Hepatic stellate cell (primary cell): ENCODE measurements at regions not wholly inside any gene's neighbourhood (a gene's known extent, or its start where the extent isn't known, plus 50 kb on each side); places are given as distances from the start of the nearest gene placed in this dataset.

Experiments used
- DNase-seq: peaks from one replicate; pipeline ENCODE4 v3.0.0; 2011; ENCODE audit warnings: low spot score

DNA sequence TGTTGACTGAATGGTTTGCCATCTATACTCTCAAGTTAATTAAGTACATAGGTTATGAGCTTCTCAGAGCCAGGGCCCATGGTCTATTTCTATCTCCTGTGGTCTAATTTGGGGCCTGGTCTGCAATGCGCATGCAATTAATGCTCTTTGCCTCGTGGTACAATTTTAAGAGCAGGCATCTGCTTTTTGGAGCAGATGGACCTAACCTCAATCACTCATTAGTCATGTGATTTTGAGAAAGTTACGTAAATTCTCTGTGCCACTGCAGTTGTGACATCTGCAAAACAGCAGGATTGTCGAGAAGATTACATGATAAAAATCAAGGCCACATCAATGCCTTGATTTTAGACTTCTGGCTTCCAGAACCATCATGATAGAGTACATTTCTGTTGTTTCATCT, 543.7 kb upstream of the ADAMTS9 start:
- no peak for DNase-seq

DNA sequence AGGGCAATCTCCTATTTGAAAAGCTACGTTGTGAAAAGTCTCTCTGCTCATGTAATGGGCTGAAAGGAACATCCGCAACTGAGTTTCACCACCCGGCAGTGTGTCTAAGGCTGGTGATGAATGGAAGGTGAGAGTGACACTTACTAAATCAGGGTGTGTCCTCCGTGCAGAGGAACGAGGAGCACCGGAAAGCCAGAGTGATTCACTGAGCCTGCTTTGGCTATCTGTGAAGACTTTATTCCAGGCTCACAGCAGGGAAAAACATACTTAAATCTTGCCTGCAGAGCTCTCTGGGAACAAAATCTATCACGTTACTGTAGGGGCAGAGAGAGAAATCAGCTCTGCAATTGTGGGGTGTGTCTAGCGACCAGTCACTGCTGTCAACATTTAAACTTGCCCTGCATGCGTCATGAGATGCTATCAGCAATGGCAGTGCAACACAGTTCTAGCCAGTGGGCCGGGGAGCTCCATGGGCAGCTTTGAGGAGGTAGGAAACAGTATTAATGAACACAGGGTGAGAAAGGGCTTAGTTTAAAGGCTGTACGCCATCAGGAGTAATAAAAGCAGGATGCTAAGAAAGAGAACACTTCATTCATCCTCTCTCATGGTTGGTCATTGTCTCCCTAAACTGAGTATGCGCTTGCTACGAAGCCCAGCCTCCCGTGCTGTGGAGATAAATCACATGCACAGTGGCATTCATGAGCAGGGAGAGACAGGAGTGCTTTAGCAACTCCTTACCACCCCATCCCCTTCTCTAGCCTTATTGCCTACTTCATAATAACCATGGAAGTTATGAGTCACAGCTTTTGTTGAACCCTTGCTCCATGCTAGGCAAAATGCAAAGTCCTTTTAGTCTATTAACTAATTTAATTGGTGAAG, 542.7 kb upstream of the ADAMTS9 start:
- no peak for DNase-seq

DNA sequence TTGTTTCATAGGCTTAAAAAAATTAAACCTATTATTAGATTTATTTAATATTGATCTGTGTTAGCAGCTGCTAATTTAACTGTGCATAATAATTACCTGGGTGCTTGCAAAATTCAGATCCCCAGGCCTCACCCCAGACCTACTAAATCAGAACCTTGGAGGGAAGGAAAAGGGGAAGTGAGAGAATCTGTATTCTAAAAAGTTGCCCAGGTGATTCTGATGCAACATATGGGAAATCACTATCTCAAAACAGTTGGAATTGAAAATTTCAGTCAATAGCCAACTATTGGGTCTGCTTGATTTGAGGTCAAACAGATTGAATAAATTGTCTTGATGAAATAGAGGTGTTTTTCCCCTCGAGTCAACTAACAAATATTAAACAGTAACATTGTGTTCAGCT, 538.5 kb upstream of the ADAMTS9 start:
- no peak for DNase-seq

DNA sequence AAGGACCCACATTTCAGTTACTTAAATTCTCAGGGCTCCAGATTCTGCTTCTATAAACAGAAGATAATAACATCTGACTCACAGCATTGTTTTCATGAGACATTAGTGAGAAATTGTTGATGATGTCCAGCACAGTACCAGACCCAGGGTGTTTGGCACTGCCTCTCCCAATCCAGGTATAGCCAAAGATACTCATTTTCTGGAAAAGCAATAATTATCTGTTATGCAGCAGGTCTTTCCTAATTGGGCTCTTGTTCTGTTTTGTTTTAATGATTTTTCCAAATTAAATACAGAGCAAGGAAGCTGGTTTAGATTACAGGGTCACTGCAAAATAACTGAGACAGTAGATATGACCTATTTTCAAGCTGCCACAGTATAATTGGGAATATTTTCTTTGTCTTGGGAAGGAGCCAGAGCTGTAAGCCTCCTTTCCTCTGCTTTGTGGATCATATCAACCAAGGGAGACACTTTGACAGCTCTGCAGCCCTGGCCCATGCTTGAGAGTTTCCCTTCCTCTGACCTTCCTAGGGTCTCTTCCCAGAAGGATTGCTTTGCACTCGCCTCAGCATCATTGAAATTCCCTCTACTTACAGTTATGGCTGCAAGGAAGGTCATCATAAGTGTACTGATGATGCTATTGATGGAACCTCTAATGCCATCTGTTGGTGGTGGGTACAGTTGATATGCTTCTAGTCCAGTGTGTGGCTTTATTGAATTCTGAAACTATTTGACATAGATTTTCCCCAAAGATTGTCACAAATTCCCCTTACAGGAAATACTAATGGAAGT, 522.4 kb upstream of the ADAMTS9 start:
- no peak for DNase-seq

DNA sequence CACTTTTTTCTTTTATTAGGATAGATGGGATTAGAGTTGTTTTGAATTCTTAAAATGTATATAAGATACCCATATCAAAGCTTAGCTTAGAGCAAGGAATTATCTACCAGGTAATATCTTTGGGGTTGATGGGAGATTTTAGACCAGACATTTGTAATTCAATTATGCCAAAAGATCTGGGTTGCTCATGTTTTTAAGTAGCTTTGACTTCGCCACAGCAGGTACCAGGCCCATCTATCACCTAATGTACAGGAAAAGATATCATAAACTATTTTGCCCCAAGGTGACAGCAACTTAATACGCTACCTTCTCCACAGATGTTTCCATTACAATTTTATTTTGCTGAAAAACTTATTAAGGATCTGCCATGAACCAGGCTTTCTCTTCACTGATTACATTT, 514.6 kb upstream of the ADAMTS9 start:
- no peak for DNase-seq

- no peak for DNase-seq
Measured at GRCh38 chr3:65201926-65202325, 514.1 kb upstream of the ADAMTS9 start.

DNA sequence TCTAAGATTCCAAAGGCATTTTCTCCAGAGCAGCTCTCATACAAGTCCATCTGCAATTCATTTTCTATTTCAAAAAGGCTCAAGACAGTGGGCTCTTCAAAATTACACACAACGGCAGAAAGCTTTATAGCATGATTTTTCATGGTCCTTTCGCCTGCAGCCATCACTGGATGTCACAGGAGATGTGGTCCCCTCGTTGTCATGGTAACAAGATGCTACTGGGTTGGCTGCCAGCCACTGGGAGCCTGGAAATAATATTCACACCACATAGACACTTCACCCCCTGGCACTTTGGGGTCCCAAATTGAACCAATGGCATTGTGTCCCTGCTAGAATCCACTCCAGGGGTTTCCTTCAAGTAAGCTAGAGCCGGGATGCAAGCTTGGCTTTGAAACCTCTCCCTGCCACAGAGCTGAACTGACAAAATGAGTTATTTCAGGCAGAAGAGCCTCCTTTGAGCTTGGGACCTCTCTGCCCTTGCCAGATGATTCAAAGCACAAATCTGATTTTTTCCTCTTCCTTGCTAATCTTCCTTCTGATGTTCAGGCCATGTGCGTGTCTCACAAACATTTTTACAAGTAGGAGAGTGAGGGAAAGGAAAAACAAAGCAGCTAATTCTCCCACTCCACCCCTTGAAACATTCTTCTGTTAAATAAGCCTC, 512.6 kb upstream of the ADAMTS9 start:
- DNase-seq: no peak

DNA sequence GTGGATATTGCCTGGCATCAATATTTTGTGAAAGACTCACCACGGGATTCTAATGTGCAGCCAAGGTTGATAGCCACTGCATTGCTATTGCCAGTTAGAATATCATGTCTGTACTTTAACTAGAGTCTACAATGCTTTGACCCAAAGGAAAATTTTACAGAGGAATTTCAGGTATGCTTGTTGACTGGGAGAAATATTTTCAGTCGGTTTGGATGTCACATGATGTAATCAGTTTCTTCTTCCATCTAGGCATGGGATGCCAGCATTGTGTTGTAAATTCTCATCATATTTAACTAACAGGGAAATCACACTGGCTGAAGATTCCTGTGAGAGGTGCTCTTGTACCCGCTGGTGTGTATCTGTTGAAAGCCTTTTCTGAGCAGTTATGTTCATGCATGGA, 508.9 kb upstream of the ADAMTS9 start:
- no peak for DNase-seq

GRCh38 chr3:65195211-65196006, 507.6 kb upstream of the ADAMTS9 start:
- no peak for DNase-seq

DNA sequence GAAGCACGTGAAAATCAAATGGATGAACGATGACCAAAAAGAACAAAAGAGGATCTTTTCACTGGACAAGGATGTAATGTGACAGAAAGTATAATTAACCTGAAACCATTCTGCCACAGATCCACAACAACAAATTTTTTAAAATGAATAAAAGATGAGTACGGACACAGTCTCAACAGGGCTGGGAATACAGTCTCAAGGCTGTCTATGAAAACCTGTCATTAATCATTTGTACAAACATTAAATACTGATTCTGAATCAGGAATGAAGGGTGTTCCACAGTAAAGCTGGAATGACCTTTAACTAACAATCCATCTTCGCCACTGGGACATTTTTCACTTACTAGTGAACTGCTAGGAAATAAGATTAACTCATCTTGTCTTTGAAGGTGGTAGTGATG, 506.9 kb upstream of the ADAMTS9 start:
- DNase-seq: no peak

DNA sequence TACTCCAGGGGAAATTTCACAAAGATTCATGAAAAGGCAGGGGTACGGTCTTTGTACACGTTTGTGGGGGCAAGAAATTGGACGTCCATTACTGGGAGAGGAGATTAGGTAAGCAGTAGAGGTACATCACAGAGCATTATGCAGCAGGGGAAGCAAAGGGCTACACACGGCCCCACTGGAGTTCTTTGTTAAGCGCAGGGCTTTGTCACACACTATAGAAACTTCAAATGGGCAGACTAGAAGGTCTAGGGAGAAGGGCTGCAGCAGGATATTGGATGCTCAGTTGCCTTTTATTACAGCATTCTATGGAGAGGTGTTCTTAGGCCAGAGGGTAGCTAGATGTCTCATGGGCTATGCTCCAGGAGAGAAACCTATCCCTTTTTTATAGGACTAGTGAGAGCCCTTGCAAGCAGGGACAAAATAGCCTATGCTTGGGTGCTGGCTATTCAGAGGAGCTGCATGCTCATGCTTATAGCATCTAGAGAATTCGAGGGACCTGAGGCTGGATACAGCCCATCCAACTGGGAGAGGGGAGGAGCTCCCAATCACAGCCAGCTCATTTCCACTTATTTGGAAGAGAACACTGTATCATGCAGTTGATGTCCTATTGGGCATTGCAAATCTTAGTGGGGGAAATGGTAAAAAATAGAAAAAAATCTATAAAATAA, 506.4 kb upstream of the ADAMTS9 start:
- no peak for DNase-seq

DNA sequence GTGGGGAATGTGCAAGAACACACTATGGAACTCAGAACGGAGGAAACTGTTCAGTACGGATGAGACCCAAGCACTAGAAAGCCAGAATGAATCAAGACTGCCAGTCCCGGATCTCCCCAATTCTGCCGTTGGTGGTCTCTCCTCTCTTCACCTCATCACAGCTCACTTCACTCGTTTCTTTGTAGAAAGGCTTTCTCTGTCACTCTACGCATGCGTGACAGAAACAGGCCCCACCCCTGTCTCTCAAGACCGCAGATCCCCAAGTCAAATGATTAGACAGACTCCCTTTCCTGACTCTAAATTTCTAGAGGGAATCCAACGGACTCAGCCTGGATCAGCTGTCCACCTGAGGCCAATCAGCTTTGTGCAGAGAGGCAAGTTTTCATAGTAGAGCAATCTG, 505.7 kb upstream of the ADAMTS9 start:
- no peak for DNase-seq

DNA sequence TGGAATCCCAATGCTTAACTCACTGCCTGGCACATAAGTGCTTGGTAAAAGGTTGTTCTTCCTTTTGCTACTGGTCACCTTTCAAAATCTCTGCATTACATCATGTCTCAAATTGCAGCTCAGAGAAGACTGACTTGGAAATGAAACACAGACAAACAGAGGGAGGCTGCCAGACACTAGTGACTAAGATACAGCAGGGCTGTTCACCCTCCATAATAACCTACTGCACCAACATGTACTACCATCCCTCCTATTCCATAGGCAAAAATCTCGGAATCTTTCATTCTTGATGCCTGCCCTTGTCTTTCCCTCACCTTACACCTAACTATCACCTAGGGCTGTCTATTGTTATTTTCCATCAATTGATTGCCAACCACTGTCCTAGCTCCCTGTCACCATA, 502.3 kb upstream of the ADAMTS9 start:
- no peak for DNase-seq

DNA sequence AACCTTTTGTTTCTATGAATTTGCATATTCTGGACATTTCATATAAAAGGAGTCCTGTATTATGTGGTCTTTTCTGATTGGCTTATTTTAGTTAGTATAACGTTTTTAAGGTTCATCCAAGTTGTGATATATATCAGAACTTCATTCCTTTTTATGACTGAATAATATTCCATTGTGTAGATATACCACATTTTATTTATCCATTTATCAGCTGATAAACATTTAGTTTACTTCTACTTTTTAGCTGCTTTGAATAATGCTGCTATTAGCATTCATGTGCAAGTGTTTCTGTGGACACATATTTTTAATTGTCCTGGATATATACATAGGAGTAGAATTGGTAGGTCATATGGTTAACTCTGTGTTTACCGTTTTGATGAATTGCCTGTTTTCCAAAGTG, 498.5 kb upstream of the ADAMTS9 start:
- DNase-seq: no peak

GRCh38 chr3:65182682-65183081, 494.9 kb upstream of the ADAMTS9 start:
- no peak for DNase-seq

DNA sequence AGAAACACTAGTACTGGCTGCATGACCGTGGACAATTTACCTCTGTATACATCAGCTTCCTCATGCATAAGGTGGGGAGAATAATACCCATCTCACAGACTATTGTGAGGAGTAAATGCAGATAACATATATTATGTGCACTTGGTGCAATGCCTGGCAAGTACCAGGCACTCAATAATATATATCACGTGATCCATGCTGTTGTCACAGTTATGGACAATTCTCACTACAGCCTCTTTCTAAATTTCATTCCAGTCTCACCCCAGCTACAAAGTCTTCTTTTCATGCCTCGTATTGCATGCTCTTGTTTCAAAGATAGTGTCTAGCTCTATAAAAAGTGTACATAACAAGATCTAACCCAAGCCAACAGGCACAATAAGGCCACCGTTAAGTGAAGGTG, 494.3 kb upstream of the ADAMTS9 start:
- no peak for DNase-seq

DNA sequence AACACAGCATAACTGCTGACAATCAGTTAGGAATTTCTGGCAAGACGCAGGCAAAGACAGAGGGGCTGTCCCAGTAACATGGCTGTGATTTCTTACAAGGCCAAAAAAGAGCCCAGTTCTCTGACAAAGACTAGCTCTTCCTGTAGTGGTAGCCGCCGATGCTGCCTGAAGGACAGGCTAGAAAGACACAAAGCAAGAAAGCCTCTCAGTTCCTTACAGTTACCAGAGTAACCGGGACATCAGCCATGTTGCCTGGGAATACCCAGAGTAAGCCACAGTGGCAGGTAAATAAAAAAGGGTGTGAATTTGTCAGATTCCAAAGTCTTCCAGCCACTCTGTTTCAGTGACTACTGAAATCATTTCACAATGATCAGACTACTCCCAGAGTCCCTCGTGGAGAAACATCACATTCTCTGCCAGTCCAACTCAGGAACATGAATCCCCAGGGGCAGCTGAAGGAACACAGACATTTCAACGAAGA, 493.6 kb upstream of the ADAMTS9 start:
- DNase-seq: no peak

GRCh38 chr3:65178703-65179102, 490.9 kb upstream of the ADAMTS9 start:
- no peak for DNase-seq

DNA sequence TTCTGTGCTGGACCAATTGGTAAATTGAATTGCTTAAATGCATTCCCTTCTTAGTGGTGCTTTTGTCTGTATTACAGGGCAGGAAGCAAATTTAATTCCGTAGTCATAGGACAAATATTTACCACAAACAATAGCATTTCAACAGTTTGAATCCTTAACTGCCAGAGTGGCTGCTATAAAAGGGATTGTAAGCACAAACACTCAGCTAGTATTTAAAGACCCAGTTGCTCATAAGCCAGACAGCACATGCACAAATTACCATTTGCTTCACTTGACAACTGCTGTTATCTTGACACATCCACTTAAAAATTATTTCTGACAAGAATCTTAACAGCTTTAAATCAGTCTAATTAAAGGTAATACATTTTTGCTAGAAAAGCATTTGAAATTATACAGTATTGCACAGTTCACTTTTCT, 490.2 kb upstream of the ADAMTS9 start:
- no peak for DNase-seq

- DNase-seq: no peak
Measured at GRCh38 chr3:65174713-65175112, 486.9 kb upstream of the ADAMTS9 start.

- DNase-seq: no peak
Measured at GRCh38 chr3:65173841-65174240, 486.0 kb upstream of the ADAMTS9 start.
